ACHN (cell line): ENCODE measurements at regions not wholly inside any gene's neighbourhood (a gene's known extent, or its start where the extent isn't known, plus 50 kb on each side); places are given as distances from the start of the nearest gene placed in this dataset.
"Not testable (repeated sequence)": the region's sequence is repeated elsewhere in the genome, so short reads cannot be mapped to it uniquely, and the experiment has no call there.

Source experiments
- DNase-seq: peaks from one replicate; pipeline ENCODE4 v3.0.0-alpha.2; 2015
- in situ Hi-C: cut with HindIII; loops from 2 replicates; pipeline ENCODE4 v1.10.0; 2017; ENCODE audit warnings: low sequenced_read_pairs, low pct_ligation_motif_present, low pct_unique_long_range_greater_than_20kb

DNA sequence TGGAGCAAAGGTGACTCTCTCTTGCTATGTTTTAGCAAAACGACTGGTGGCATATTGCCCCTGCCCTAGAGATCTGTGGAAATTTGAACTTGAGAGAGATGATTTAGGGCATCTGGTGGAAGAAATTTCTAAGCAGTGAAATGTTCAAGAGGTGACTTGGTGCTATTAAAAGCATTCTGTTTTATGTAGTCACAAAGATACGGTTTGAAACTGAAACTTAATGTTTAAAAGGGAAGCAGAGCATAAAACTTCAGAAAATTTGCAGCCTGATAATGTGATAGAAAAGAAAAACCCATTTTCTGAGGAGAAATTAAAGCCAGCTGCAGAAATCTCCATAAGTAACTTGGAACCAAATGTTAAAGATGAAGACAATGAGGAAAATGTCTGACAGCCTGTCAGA, 1170.7 kb upstream of the IGFBP7 start:
- DNase-seq, in situ Hi-C loops: not testable (repeated sequence)

DNA sequence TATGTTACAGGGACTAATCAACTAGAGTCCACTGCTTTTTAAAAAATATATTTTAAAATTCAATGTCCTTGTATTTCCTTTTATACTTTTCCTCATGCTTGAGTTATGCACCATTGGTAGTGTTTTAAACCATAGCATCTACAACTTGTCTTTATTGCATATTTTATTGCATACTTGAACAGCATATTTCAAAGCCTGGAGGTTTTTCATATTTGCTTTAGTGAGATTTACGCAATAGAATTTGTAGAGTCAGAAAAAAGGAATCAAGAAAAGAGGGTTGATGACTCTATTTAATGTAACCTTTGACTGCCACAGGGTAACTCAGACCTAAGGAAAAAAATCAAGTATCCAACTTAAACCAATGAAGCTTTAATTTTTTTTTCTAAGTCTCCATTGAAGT, 1165.7 kb upstream of the IGFBP7 start:
- in situ Hi-C loops: no loop called here
- no peak for DNase-seq

- DNase-seq: no peak
- in situ Hi-C loops: no loop called here
These were observed 1164.4 kb upstream of the IGFBP7 start for GRCh38 chr4:58274553-58274952.

GRCh38 chr4:58272311-58272710, 1162.1 kb upstream of the IGFBP7 start:
- in situ Hi-C loops: no loop called here
- no peak for DNase-seq

DNA sequence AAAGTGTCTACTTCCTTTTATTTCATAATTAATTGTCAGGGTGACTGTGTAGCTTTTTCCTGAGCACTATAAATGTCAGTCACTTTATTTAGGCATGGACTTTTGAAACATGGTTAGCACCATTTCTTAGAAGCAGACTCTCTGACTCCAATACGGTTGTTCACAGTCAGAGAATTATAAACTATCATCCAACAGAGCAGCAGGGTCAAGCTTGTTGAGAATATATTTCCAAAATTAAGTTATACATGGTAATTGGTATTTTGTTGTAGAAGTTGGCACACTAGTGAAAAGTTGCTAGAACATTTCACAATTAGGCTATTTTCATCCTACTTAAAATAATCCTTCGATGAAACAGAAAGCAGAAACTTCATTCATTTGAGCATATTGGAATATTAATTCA, 1155.5 kb upstream of the IGFBP7 start:
- in situ Hi-C loops: no loop called here
- DNase-seq: no peak

DNA sequence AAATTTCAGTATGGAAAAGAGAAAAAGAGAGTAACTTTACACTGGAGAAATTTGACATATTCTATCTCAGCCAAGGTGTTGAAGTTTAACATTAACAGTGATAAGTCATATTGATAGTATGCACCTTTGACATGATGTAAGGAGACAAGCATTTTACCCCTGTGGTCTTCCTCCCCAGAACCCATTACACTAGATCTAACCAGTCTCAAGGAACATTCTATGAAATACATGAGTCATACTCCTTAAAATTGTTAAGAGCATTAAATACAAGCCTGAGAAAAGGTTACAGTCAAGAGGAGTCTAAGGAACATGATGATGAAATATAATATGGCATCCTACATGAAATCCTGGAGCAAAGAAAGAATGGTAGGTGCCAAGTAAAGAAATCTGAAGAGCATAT, 1151.3 kb upstream of the IGFBP7 start:
- in situ Hi-C loops: no loop called here
- no peak for DNase-seq

GRCh38 chr4:58254291-58254690, 1144.1 kb upstream of the IGFBP7 start:
- in situ Hi-C loops: no loop called here
- no peak for DNase-seq

- in situ Hi-C loops: no loop called here
These were observed 1142.5 kb upstream of the IGFBP7 start for GRCh38 chr4:58252656-58253055.

GRCh38 chr4:58247792-58248191, 1137.6 kb upstream of the IGFBP7 start:
- in situ Hi-C loops: no loop called here
- DNase-seq: peak; percentile 3

More at GRCh38 chr4:58252656-58253055, 1142.5 kb upstream of the IGFBP7 start:
- DNase-seq: no peak

GRCh38 chr4:58225460-58225859, 1115.3 kb upstream of the IGFBP7 start:
- no peak for DNase-seq
- in situ Hi-C loops: no loop called here

DNA sequence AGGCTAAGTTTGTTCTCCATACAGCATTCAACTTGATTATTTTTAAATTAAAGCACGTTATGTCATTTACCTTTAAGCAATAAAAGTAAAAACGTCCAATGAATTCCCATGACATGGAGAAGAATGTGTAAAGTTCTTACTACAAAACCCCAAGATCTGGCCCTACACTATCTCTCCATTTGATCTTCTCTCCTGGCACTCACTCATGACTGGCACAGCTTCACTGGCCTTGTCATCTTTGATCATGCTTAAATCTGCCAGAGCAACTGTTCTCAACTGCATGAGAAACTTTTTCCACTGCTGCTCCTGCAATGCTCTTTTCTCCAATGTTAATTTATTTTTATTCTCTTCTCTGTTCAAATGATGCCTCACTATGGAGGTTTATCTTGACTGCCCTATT, 1109.0 kb upstream of the IGFBP7 start:
- DNase-seq: no peak
- in situ Hi-C loops: no loop called here

DNA sequence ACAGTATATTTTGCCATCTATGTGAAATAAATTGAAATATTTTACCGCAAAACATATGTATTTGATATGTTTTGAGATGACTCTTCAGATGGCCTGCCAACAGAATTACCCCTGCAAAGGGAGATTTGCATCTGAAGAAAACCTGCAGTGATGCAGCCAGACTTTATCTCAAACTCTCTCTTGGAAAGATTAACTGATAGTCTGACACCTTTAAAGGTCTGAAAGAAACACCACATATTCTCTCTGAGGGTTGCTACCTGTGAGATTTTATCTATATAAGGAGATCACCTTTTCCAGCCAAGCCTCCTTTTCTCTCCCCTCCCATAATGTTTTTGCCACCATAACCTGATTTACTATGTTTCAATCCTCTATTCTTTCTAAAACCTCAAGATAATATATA, 1106.3 kb upstream of the IGFBP7 start:
- in situ Hi-C loops: no loop called here
- DNase-seq: no peak

GRCh38 chr4:58214376-58214775, 1104.2 kb upstream of the IGFBP7 start:
- in situ Hi-C loops: no loop called here
- no peak for DNase-seq

GRCh38 chr4:58209551-58209950, 1099.4 kb upstream of the IGFBP7 start:
- in situ Hi-C loops: no loop called here
- DNase-seq: no peak

DNA sequence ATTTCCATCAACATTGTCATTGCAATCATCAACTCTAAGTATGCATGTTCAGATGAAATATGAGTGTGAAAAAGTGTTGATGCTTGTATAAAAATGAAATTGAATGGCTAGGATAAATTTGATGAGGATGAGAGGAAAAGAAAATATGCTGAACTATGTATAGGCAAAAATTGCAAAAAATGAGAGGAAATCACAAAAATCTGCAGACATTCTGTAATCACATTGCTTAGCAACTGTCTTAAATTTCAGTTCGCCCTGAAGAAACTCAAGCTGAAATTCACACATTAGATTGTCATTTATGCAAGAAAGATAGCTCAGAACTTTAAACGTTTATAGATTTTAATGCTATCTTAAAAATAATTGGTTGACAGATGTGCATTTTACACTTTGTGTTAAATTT, 1098.8 kb upstream of the IGFBP7 start:
- no peak for DNase-seq
- in situ Hi-C loops: no loop called here

GRCh38 chr4:58205446-58206235, 1095.5 kb upstream of the IGFBP7 start:
- in situ Hi-C loops: no loop called here

DNA sequence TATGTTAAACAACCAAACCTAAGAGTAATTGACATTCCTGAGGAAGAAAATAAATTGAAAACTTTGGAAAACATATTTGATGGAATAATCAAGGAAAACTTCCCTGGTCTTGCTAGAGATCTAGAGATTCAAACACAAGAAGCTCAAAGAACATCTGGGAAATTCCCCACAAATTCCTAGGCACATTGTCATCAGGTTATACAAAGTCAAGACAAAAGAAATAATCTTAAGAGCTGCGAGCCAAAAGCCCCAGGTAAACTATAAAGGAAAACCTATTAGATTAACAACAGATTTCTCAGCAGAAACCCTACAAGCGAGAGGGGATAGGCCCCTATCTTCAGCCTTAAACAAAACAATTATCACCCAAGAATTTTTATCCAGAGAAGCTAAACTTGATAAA, 1082.0 kb upstream of the IGFBP7 start:
- in situ Hi-C loops: no loop called here
- DNase-seq: no peak

More at GRCh38 chr4:58205446-58206235, 1095.5 kb upstream of the IGFBP7 start:
- no peak for DNase-seq

- in situ Hi-C loops: no loop called here
- DNase-seq: no peak
These were observed 1080.9 kb upstream of the IGFBP7 start for GRCh38 chr4:58191109-58191508.

DNA sequence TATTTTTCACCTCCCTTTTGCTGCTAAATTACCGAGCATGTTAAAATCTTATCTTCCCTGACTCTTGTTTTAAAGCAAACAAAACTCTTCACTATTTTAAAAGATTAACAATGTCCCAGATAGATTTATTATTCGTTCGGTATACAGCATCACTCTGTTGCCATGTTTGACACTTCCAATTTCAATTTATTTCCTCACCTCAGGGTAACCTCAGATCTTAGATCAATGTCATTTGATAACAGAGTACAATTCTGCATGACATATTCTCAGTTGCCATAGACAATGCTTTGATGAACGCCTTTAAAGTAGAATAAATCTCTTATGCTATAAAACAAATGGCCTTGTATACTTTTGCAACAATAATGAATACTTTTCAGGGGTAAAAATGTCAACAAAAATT, 1078.1 kb upstream of the IGFBP7 start:
- no peak for DNase-seq
- in situ Hi-C loops: no loop called here

GRCh38 chr4:58175024-58175423, 1064.8 kb upstream of the IGFBP7 start:
- in situ Hi-C loops: no loop called here
- no peak for DNase-seq

GRCh38 chr4:58166490-58166889, 1056.3 kb upstream of the IGFBP7 start:
- no peak for DNase-seq
- in situ Hi-C loops: no loop called here
